ENCODE measurements at regions not wholly inside any gene's neighbourhood (a gene's known extent, or its start where the extent isn't known, plus 50 kb on each side); places are given as distances from the start of the nearest gene placed in this dataset.

GRCh38 chr20:56194042-56194441 lies 54.5 kb upstream of the MC3R start:
- Histone ChIP-seq H2BK5ac (ENCODE audit: insufficient read length, low read length) (no peak overlapping the region), H3K18ac (ENCODE audit: insufficient read length, low read depth, low read length) (no peak overlapping the region), H3K14ac (ENCODE audit: insufficient read depth, low read length) (no peak overlapping the region), H2BK120ac (ENCODE audit: low read depth, low read length, poor library complexity, severe bottlenecking) (no peak overlapping the region), H2AK5ac (ENCODE audit: insufficient read length, low read length) (no peak overlapping the region), H3K79me2 (ENCODE audit: insufficient read depth, low read length) (no peaks in the 10 kb centered on the region), H4K20me1 (ENCODE audit: control insufficient read depth, insufficient read depth, insufficient read length) (no peaks in the 10 kb centered on the region), H3K9ac (ENCODE audit: extremely low read depth, insufficient read length, low read length) (no peak overlapping the region), H3K4me2 (ENCODE audit: insufficient read depth, insufficient read length, low read length) (no peak overlapping the region), H3K23ac (ENCODE audit: insufficient read length, low read depth, low read length) (no peak overlapping the region), H3K27ac (ENCODE audit: insufficient read length, low read depth, low read length) (no peak overlapping the region), H4K91ac (ENCODE audit: insufficient read length, low read depth, low read length) (no peak overlapping the region), H3T11ph (ENCODE audit: low read length) (no peak overlapping the region), H3K79me1 (ENCODE audit: insufficient read depth, low read depth, low read length, poor library complexity, severe bottlenecking) (no peaks in the 10 kb centered on the region), H2BK12ac (ENCODE audit: insufficient read length, low read depth, low read length) (no peak overlapping the region), H3K23me2 (ENCODE audit: insufficient read length, low read depth, low read length, poor library complexity, severe bottlenecking) (no peaks in the 10 kb centered on the region), H3K56ac (ENCODE audit: insufficient read length, low read depth, low read length) (no peak overlapping the region), H4K8ac (replicated peaks; ENCODE audit: insufficient read length, low read depth, low read length) (no peak overlapping the region), H2AFZ (ENCODE audit: low read length) (no peak overlapping the region), H3K4ac (ENCODE audit: low read depth, low read length) (no peak overlapping the region), H2BK15ac (ENCODE audit: low read depth, low read length) (no peak overlapping the region), H3K9me3 (ENCODE audit: control insufficient read depth, low read depth, low read length) (peaks cover 94% of the 10 kb centered on the region), H3K27me3 (ENCODE audit: insufficient read depth, low read length) (peaks cover 2% of the 10 kb centered on the region; the same call in 1 of the 2 replicates), H4K5ac (ENCODE audit: insufficient read length, low read depth, low read length) (no peak overlapping the region), H3K4me1 (ENCODE audit: insufficient read depth, low read length) (no peaks in the 10 kb centered on the region), H2BK20ac (ENCODE audit: low read depth, low read length, poor library complexity, severe bottlenecking) (no peak overlapping the region)
- Mint-ChIP-seq H3K4me3 (no peak overlapping the region), H3K9me3 (peaks cover 90 to 95% of the 10 kb centered on the region in 2 experiments), H3K27ac (no peak overlapping the region), H3K4me1 (no peaks in the 10 kb centered on the region), H3K27me3 (ENCODE audit: low read depth) (peaks cover 4% of the 10 kb centered on the region), H3K36me3 (ENCODE audit: insufficient read depth in 1 of 3, low read depth in 3 of 3) (peaks cover 6 to 35% (median 16%) of the 10 kb centered on the region in 3 experiments; a peak in 6 of 7 replicates)
- WGBS (ENCODE audit: extremely low coverage, insufficient read length, low lambda C conversion rate): no CpG with 5 or more reads among the region's 5 CpGs
- TF ChIP-seq CTCF (conservative IDR thresholded peaks at IDR 0.05): no peak
- DNase-seq: no peak

All from H9 (cell line).